ENCODE measurements at regions not wholly inside any gene's neighbourhood (a gene's known extent, or its start where the extent isn't known, plus 50 kb on each side); places are given as distances from the start of the nearest gene placed in this dataset.
A peak's percentile ranks its signal among the peaks of the same experiment; 100 is the strongest.

GRCh38 chr3:102673271-102674115, 238.7 kb downstream of the ZPLD1 start:
- Histone ChIP-seq H3K4me1 (ENCODE audit: insufficient read depth, low read length) (no peaks in the 10 kb centered on the region), H3K27me3 (ENCODE audit: insufficient read depth, low read length) (no peaks in the 10 kb centered on the region), H3K27ac (ENCODE audit: low read depth, low read length) (no peak overlapping the region), H3K36me3 (ENCODE audit: insufficient read depth, low read length) (no peaks in the 10 kb centered on the region), H3K9me3 (ENCODE audit: low read depth, low read length) (no peaks in the 10 kb centered on the region), H3K4me3 (ENCODE audit: insufficient read depth, low read length) (no peak overlapping the region), H3K79me2 (ENCODE audit: insufficient read depth, low read length) (no peaks in the 10 kb centered on the region), H2AFZ (ENCODE audit: low read length) (no peak overlapping the region), H3K4me2 (ENCODE audit: insufficient read depth, low read length) (peak overlapping the region; percentile 30), H4K20me1 (ENCODE audit: insufficient read depth, low read length) (no peaks in the 10 kb centered on the region)
- peak; percentile 85 for DNase-seq (ENCODE audit: insufficient read length, low spot score, missing footprints)
- peak; percentile 94 for TF ChIP-seq CTCF (IDR thresholded peaks at IDR 0.05; ENCODE audit: extremely low read depth, low read depth, low read length)

GRCh38 chr3:102674284-102674683, 239.5 kb downstream of the ZPLD1 start:
- Histone ChIP-seq H3K36me3 (ENCODE audit: insufficient read depth, low read length) (no peaks in the 10 kb centered on the region), H3K4me3 (ENCODE audit: insufficient read depth, low read length) (no peak overlapping the region), H2AFZ (ENCODE audit: low read length) (no peak overlapping the region), H4K20me1 (ENCODE audit: insufficient read depth, low read length) (no peaks in the 10 kb centered on the region), H3K4me2 (ENCODE audit: insufficient read depth, low read length) (no peak overlapping the region), H3K27ac (ENCODE audit: low read depth, low read length) (no peak overlapping the region), H3K4me1 (ENCODE audit: insufficient read depth, low read length) (no peaks in the 10 kb centered on the region), H3K27me3 (ENCODE audit: insufficient read depth, low read length) (no peaks in the 10 kb centered on the region), H3K9me3 (ENCODE audit: low read depth, low read length) (no peaks in the 10 kb centered on the region), H3K79me2 (ENCODE audit: insufficient read depth, low read length) (no peaks in the 10 kb centered on the region)
- no peak for DNase-seq (ENCODE audit: insufficient read length, low spot score, missing footprints)
- TF ChIP-seq CTCF (IDR thresholded peaks at IDR 0.05; ENCODE audit: extremely low read depth, low read depth, low read length) = no peak

GRCh38 chr3:102676424-102676823, 241.6 kb downstream of the ZPLD1 start:
- TF ChIP-seq CTCF (IDR thresholded peaks at IDR 0.05; ENCODE audit: extremely low read depth, low read depth, low read length) = no peak
- DNase-seq (ENCODE audit: insufficient read length, low spot score, missing footprints) = no peak
- no peak overlapping the region for H2AFZ ChIP-seq (ENCODE audit: low read length)
- no peaks in the 10 kb centered on the region for H3K9me3 ChIP-seq (ENCODE audit: low read depth, low read length)
- H3K4me1 ChIP-seq (ENCODE audit: insufficient read depth, low read length) = no peaks in the 10 kb centered on the region
- no peaks in the 10 kb centered on the region for H3K36me3 ChIP-seq (ENCODE audit: insufficient read depth, low read length)
- H3K4me3 ChIP-seq (ENCODE audit: insufficient read depth, low read length) = no peak overlapping the region
- no peaks in the 10 kb centered on the region for H3K79me2 ChIP-seq (ENCODE audit: insufficient read depth, low read length)
- no peaks in the 10 kb centered on the region for H3K27me3 ChIP-seq (ENCODE audit: insufficient read depth, low read length)
- H3K27ac ChIP-seq (ENCODE audit: low read depth, low read length) = no peak overlapping the region
- H3K4me2 ChIP-seq (ENCODE audit: insufficient read depth, low read length) = no peak overlapping the region
- H4K20me1 ChIP-seq (ENCODE audit: insufficient read depth, low read length) = no peaks in the 10 kb centered on the region

GRCh38 chr3:102682741-102683140, 247.9 kb downstream of the ZPLD1 start:
- Histone ChIP-seq H3K9me3 (ENCODE audit: low read depth, low read length) (no peaks in the 10 kb centered on the region), H2AFZ (ENCODE audit: low read length) (no peak overlapping the region), H3K4me3 (ENCODE audit: insufficient read depth, low read length) (no peak overlapping the region), H3K79me2 (ENCODE audit: insufficient read depth, low read length) (no peaks in the 10 kb centered on the region), H3K27ac (ENCODE audit: low read depth, low read length) (no peak overlapping the region), H3K4me2 (ENCODE audit: insufficient read depth, low read length) (no peak overlapping the region), H3K27me3 (ENCODE audit: insufficient read depth, low read length) (no peaks in the 10 kb centered on the region), H4K20me1 (ENCODE audit: insufficient read depth, low read length) (no peaks in the 10 kb centered on the region), H3K4me1 (ENCODE audit: insufficient read depth, low read length) (no peaks in the 10 kb centered on the region), H3K36me3 (ENCODE audit: insufficient read depth, low read length) (no peaks in the 10 kb centered on the region)
- TF ChIP-seq CTCF (IDR thresholded peaks at IDR 0.05; ENCODE audit: extremely low read depth, low read depth, low read length) = no peak
- DNase-seq (ENCODE audit: insufficient read length, low spot score, missing footprints) = no peak

Data from osteoblast (primary cell).